Upper lobe of left lung (tissue), 6 donors: ENCODE measurements at regions not wholly inside any gene's neighbourhood (a gene's known extent, or its start where the extent isn't known, plus 50 kb on each side); places are given as distances from the start of the nearest gene placed in this dataset.
A peak's percentile ranks its signal among the peaks of the same experiment; 100 is the strongest.

Experiments used
- ATAC-seq, 2 donors: fragments of 200-7000 bp; cut with Tn5 transposase; one replicate each; pipeline ENCODE4 v1.9.1; 2022; ENCODE audit warnings: mild to moderate bottlenecking in 2 of 2, moderate library complexity in 2 of 2; ENCODE audit not compliant: low FRiP score in 2 of 2
- DNase-seq, 2 donors: peaks; one replicate each; pipeline ENCODE4 v3.0.0-alpha.2; 2019 to 2020
- H3K27ac ChIP-seq, 4 donors: fragments of 200-600 bp; sonication (generic); one replicate each; pipeline ENCODE4 v1.5.1; 2016 to 2019
- H3K27me3 ChIP-seq, 4 donors: fragments of 200-600 bp; sonication (generic); one replicate each; pipeline ENCODE4 v1.5.1; 2017 to 2019
- H3K36me3 ChIP-seq, 4 donors: fragments of 200-600 bp; sonication (generic); one replicate each; pipeline ENCODE4 v1.5.1; 2016 to 2019
- H3K4me1 ChIP-seq, 4 donors: fragments of 200-600 bp; sonication (generic); one replicate each; pipeline ENCODE4 v1.5.1; 2018 to 2019
- H3K4me3 ChIP-seq, 4 donors: fragments of 200-600 bp; sonication (generic); one replicate each; pipeline ENCODE4 v1.5.1; 2017 to 2019; ENCODE audit warnings: mild to moderate bottlenecking in 2 of 4, moderate library complexity in 1 of 4
- H3K9me3 ChIP-seq, 4 donors: fragments of 200-600 bp; sonication (generic); one replicate each; pipeline ENCODE4 v1.5.1; 2018 to 2019
- CTCF ChIP-seq, 6 experiments: fragments of 450-650 bp in 4 of 6; fragments of 200-600 bp in 2 of 6; sonication (generic) in 2 of 6; IDR thresholded peaks; one replicate each; pipeline ENCODE4 v1.5.1; 2016 to 2019; ENCODE audit warnings: antibody characterized with exemption in 6 of 6
- EP300 ChIP-seq, 4 donors: sonication (generic); formaldehyde crosslinking; IDR thresholded peaks; one replicate each; pipeline ENCODE4 v1.5.1; 2017; ENCODE audit warnings: antibody characterized with exemption in 4 of 4, control low read depth in 2 of 4
- POLR2A ChIP-seq, 4 donors: fragments of 450-650 bp; IDR thresholded peaks; one replicate each; pipeline ENCODE4 v1.5.1; 2016 to 2017; ENCODE audit warnings: antibody characterized with exemption in 4 of 4, mild to moderate bottlenecking in 2 of 4
- POLR2AphosphoS5 ChIP-seq, 2 donors: sonication (generic); formaldehyde crosslinking; IDR thresholded peaks; one replicate each; pipeline ENCODE4 v1.5.1; 2017; ENCODE audit warnings: antibody characterized with exemption in 2 of 2
- WGBS, 2 donors: methylation state at CpG; one replicate each; pipeline ENCODE4 v1.1.5; 2017 to 2018; 5-methylcytosine and 5-hydroxymethylcytosine counted together
- donor health status: DM: no; HTN: no; CAD: no; lungs with moderate emphysema.
- donor health status: DM: no; HTN: yes; CAD: no; lungs with severe emphysema.

- ATAC-seq (no peak), DNase-seq (no peak)
- TF ChIP-seq POLR2A (IDR thresholded peaks at IDR 0.05), result no peak
- no peak for TF ChIP-seq EP300 (IDR thresholded peaks at IDR 0.05)
- TF ChIP-seq POLR2AphosphoS5 (IDR thresholded peaks at IDR 0.05), result no peak
- no peak for TF ChIP-seq CTCF (IDR thresholded peaks at IDR 0.05)
Measured at GRCh38 chr2:4381049-4381448, 677.7 kb downstream of the DCDC2C start.

DNA sequence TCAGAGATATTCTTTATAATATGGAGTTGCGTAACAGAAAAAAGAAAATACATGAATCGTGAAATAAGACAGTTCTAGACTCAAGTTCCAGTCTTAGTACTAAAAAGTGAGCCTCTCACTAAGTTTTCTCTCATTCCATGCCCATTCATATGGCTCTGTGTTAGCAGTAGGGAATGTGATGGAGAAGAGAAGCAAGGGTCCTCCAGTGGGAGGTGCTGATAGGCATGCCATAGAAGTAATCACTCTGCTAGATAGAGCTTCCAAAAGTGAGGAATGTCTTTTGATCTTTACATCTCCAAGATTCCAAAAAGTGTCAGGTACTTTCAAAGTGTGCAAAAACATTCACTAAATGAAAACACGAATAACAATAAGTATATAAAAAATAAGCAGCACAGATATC lies 678.4 kb downstream of the DCDC2C start:
- Histone ChIP-seq H3K4me3 (no peak overlapping the region), H3K9me3 (no peaks in the 10 kb centered on the region), H3K27ac (no peak overlapping the region), H3K4me1 (no peaks in the 10 kb centered on the region), H3K27me3 (no peaks in the 10 kb centered on the region), H3K36me3 (no peaks in the 10 kb centered on the region)
- no peak for TF ChIP-seq POLR2AphosphoS5 (IDR thresholded peaks at IDR 0.05)
- no peak for TF ChIP-seq CTCF (IDR thresholded peaks at IDR 0.05)
- no peak for TF ChIP-seq POLR2A (IDR thresholded peaks at IDR 0.05)
- TF ChIP-seq EP300 (IDR thresholded peaks at IDR 0.05), result no peak
- no peak for DNase-seq
- no peak for ATAC-seq
- WGBS, 2 donors, result 79 to 81% methylated on average over 3 of the region's 3 CpGs

More at GRCh38 chr2:4381049-4381448, 677.7 kb downstream of the DCDC2C start:
- H3K27me3 ChIP-seq, result no peaks in the 10 kb centered on the region
- WGBS, 2 donors, result 39 to 44% methylated on average over 5 of the region's 5 CpGs
- no peaks in the 10 kb centered on the region for H3K36me3 ChIP-seq
- no peak overlapping the region for H3K4me3 ChIP-seq
- no peaks in the 10 kb centered on the region for H3K9me3 ChIP-seq
- H3K4me1 ChIP-seq, result no peaks in the 10 kb centered on the region
- H3K27ac ChIP-seq, result no peak overlapping the region

DNA sequence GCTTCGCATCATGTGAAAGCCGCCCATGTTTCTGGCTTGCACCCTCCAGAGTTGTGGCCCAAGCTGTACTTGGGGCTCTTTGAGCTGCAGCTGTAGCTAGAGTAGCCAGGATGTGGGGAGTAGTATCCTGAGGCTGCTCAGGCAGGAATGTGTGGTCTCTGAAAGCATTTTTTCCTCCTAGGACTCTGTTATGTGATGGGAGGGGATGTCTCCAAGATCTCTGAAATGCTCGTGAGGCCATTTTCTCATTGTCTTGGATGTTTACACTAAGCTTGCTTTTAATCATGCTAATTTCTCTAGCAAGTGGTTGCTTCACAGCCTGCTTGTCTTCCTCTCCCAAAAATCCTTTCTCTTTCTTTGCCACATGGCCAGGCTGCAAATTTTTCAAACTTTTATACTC lies 687.6 kb downstream of the DCDC2C start:
- Histone ChIP-seq H3K4me1 (no peaks in the 10 kb centered on the region), H3K4me3 (no peak overlapping the region), H3K27me3 (no peaks in the 10 kb centered on the region), H3K27ac (no peak overlapping the region), H3K9me3 (peaks cover 0 to 9% (median 0%) of the 10 kb centered on the region in 4 donors), H3K36me3 (no peaks in the 10 kb centered on the region)
- no peak for TF ChIP-seq EP300 (IDR thresholded peaks at IDR 0.05)
- no peak for TF ChIP-seq CTCF (IDR thresholded peaks at IDR 0.05)
- TF ChIP-seq POLR2AphosphoS5 (IDR thresholded peaks at IDR 0.05), result no peak
- no peak for TF ChIP-seq POLR2A (IDR thresholded peaks at IDR 0.05)
- WGBS, 2 donors, result 75 to 79% methylated on average over 3 of the region's 3 CpGs
- DNase-seq (no peak), ATAC-seq (no peak)

DNA sequence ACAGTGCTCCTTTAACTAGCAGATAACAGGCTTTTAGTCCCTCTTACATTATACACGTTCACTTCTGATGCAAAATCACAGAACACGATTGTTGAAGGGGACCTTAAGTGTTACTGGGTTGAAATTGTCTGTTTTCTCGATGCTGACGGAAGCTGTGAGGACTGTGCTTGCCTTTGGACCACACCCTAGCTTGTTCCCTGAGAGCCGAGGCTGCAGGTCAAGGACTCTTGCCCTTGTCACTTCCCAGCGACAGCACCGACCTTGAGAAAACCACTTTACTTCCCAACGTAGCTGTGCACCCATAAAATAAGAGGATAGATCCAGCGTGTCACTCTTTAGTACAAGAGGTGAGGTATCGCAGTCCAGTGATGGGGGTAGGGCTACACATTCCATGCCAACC lies 701.0 kb downstream of the DCDC2C start:
- TF ChIP-seq POLR2AphosphoS5 (IDR thresholded peaks at IDR 0.05) (no peak), POLR2A (IDR thresholded peaks at IDR 0.05) (no peak), CTCF (IDR thresholded peaks at IDR 0.05) (no peak), EP300 (IDR thresholded peaks at IDR 0.05) (no peak)
- no peaks in the 10 kb centered on the region for H3K4me1 ChIP-seq
- 54 to 59% methylated on average over 10 of the region's 10 CpGs for WGBS, 2 donors
- H3K9me3 ChIP-seq, result peaks cover 0 to 4% (median 0%) of the 10 kb centered on the region in 4 donors
- DNase-seq (peak in 1 of 2 donors; percentile 27), ATAC-seq (peak in 1 of 2 donors; percentile 11)
- no peak overlapping the region for H3K4me3 ChIP-seq
- no peaks in the 10 kb centered on the region for H3K27me3 ChIP-seq
- H3K27ac ChIP-seq, result no peak overlapping the region
- no peaks in the 10 kb centered on the region for H3K36me3 ChIP-seq

GRCh38 chr2:4408321-4408720 lies 704.9 kb downstream of the DCDC2C start:
- no peaks in the 10 kb centered on the region for H3K9me3 ChIP-seq
- H3K27ac ChIP-seq, result no peak overlapping the region
- DNase-seq (no peak), ATAC-seq (no peak)
- H3K4me1 ChIP-seq, result no peaks in the 10 kb centered on the region
- TF ChIP-seq POLR2AphosphoS5 (IDR thresholded peaks at IDR 0.05) (no peak), POLR2A (IDR thresholded peaks at IDR 0.05) (no peak), EP300 (IDR thresholded peaks at IDR 0.05) (no peak), CTCF (IDR thresholded peaks at IDR 0.05) (no peak)
- no peak overlapping the region for H3K4me3 ChIP-seq
- no peaks in the 10 kb centered on the region for H3K36me3 ChIP-seq
- WGBS, 2 donors, result 66 to 79% methylated on average over 10 of the region's 10 CpGs
- H3K27me3 ChIP-seq, result no peaks in the 10 kb centered on the region
